GM21423 (cell line): ENCODE measurements at regions not wholly inside any gene's neighbourhood (a gene's known extent, or its start where the extent isn't known, plus 50 kb on each side); places are given as distances from the start of the nearest gene placed in this dataset.

ENCODE experiments used
- ATAC-seq: cut with Tn5 transposase; IDR thresholded peaks from one replicate; pipeline ENCODE4 v1.9.1; 2021; ENCODE audit warnings: mild to moderate bottlenecking, moderate library complexity; ENCODE audit not compliant: unreplicated experiment

- ATAC-seq: no peak
Observed at GRCh38 chr3:59161048-59161447, 111.2 kb upstream of the CFAP20DC start.

GRCh38 chr3:59160133-59160746, 110.4 kb upstream of the CFAP20DC start:
- no peak for ATAC-seq

- ATAC-seq: no peak
Observed at GRCh38 chr3:59153648-59154047, 103.8 kb upstream of the CFAP20DC start.

- no peak for ATAC-seq
Observed at GRCh38 chr3:59152943-59153342, 103.1 kb upstream of the CFAP20DC start.

- ATAC-seq: no peak
Observed at GRCh38 chr3:59150039-59150438, 100.2 kb upstream of the CFAP20DC start.

GRCh38 chr3:59149166-59149565, 99.3 kb upstream of the CFAP20DC start:
- no peak for ATAC-seq

GRCh38 chr3:59143447-59143846, 93.6 kb upstream of the CFAP20DC start:
- ATAC-seq: no peak

GRCh38 chr3:59142556-59142955, 92.7 kb upstream of the CFAP20DC start:
- ATAC-seq: no peak

- no peak for ATAC-seq
Observed at GRCh38 chr3:59138966-59139365, 89.1 kb upstream of the CFAP20DC start.

- ATAC-seq: no peak
Observed at GRCh38 chr3:59137415-59137814, 87.6 kb upstream of the CFAP20DC start.

GRCh38 chr3:59136081-59136480, 86.3 kb upstream of the CFAP20DC start:
- ATAC-seq: no peak

- ATAC-seq: no peak
Observed at GRCh38 chr3:59135096-59135495, 85.3 kb upstream of the CFAP20DC start.

GRCh38 chr3:59133311-59133710, 83.5 kb upstream of the CFAP20DC start:
- no peak for ATAC-seq

- no peak for ATAC-seq
Observed at GRCh38 chr3:59131016-59131766, 81.4 kb upstream of the CFAP20DC start.

GRCh38 chr3:59128685-59129084, 78.9 kb upstream of the CFAP20DC start:
- no peak for ATAC-seq

- no peak for ATAC-seq
Observed at GRCh38 chr3:59127071-59127470, 77.2 kb upstream of the CFAP20DC start.

- ATAC-seq: no peak
Observed at GRCh38 chr3:59126446-59126845, 76.6 kb upstream of the CFAP20DC start.

- no peak for ATAC-seq
Observed at GRCh38 chr3:59121346-59122144, 71.7 kb upstream of the CFAP20DC start.

GRCh38 chr3:59118928-59119327, 69.1 kb upstream of the CFAP20DC start:
- ATAC-seq: no peak

GRCh38 chr3:59117396-59117795, 67.6 kb upstream of the CFAP20DC start:
- ATAC-seq: no peak

- ATAC-seq: no peak
Observed at GRCh38 chr3:59116233-59116537, 66.4 kb upstream of the CFAP20DC start.
